Left ventricle myocardium inferior (tissue), 1 donor: ENCODE measurements at regions not wholly inside any gene's neighbourhood (a gene's known extent, or its start where the extent isn't known, plus 50 kb on each side); places are given as distances from the start of the nearest gene placed in this dataset.

Experiments
- DNase-seq: peaks from one replicate; pipeline ENCODE4 v3.0.0-alpha.2; 2020
- H3K27ac ChIP-seq: fragments of 200-600 bp; replicated peaks from 2 replicates; pipeline ENCODE4 v1.8.0; 2021
- H3K27me3 ChIP-seq: fragments of 200-600 bp; 2 replicates; pipeline ENCODE4 v1.8.0; 2021; ENCODE audit warnings: low read depth
- H3K36me3 ChIP-seq: fragments of 200-600 bp; 2 replicates; pipeline ENCODE4 v1.8.0; 2021
- H3K4me1 ChIP-seq: fragments of 200-600 bp; 2 replicates; pipeline ENCODE4 v1.8.0; 2021
- H3K4me3 ChIP-seq: fragments of 200-600 bp; 2 replicates; pipeline ENCODE4 v1.8.0; 2021; ENCODE audit warnings: mild to moderate bottlenecking, moderate library complexity
- H3K9me3 ChIP-seq: fragments of 200-600 bp; replicated peaks from 2 replicates; pipeline ENCODE4 v1.8.0; 2021
- intact Hi-C: fragments of 100-400 bp; cut with micrococcal nuclease; formaldehyde crosslinking; loops from one replicate; pipeline ENCODE4 v1.11.0; 2022
- TF ChIP-seq, protein P1 (sequence below): fragments of 200-600 bp; IDR thresholded peaks from 2 replicates; pipeline ENCODE4 v1.8.0; 2021; ENCODE audit warnings: antibody characterized with exemption, mild to moderate bottlenecking, borderline replicate concordance
- donor health status: DM: no; HTN: yes; CAD: no; lungs with severe emphysema.

- intact Hi-C loops, result no loop called here
- TF ChIP-seq, protein P1, sequence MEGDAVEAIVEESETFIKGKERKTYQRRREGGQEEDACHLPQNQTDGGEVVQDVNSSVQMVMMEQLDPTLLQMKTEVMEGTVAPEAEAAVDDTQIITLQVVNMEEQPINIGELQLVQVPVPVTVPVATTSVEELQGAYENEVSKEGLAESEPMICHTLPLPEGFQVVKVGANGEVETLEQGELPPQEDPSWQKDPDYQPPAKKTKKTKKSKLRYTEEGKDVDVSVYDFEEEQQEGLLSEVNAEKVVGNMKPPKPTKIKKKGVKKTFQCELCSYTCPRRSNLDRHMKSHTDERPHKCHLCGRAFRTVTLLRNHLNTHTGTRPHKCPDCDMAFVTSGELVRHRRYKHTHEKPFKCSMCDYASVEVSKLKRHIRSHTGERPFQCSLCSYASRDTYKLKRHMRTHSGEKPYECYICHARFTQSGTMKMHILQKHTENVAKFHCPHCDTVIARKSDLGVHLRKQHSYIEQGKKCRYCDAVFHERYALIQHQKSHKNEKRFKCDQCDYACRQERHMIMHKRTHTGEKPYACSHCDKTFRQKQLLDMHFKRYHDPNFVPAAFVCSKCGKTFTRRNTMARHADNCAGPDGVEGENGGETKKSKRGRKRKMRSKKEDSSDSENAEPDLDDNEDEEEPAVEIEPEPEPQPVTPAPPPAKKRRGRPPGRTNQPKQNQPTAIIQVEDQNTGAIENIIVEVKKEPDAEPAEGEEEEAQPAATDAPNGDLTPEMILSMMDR, result no peak
- DNase-seq, result no peak
- H3K27ac ChIP-seq, result no peak overlapping the region
- H3K4me1 ChIP-seq, result no peaks in the 10 kb centered on the region
- no peaks in the 10 kb centered on the region for H3K9me3 ChIP-seq
- H3K36me3 ChIP-seq, result peaks cover 56% of the 10 kb centered on the region
- H3K27me3 ChIP-seq, result no peaks in the 10 kb centered on the region
- no peak overlapping the region for H3K4me3 ChIP-seq
Measured at GRCh38 chr6:144534180-144534579, 249.0 kb downstream of the UTRN start.

GRCh38 chr6:144535630-144536029 lies 250.5 kb downstream of the UTRN start:
- no peak for DNase-seq
- peaks cover 60% of the 10 kb centered on the region for H3K36me3 ChIP-seq
- no peaks in the 10 kb centered on the region for H3K4me1 ChIP-seq
- no peak overlapping the region for H3K27ac ChIP-seq
- intact Hi-C loops, result no loop called here
- no peaks in the 10 kb centered on the region for H3K27me3 ChIP-seq
- H3K9me3 ChIP-seq, result no peaks in the 10 kb centered on the region
- H3K4me3 ChIP-seq, result no peak overlapping the region
- TF ChIP-seq, protein P1, result no peak

GRCh38 chr6:144536079-144536478 lies 250.9 kb downstream of the UTRN start:
- Histone ChIP-seq H3K27me3 (no peaks in the 10 kb centered on the region), H3K36me3 (peaks cover 60% of the 10 kb centered on the region), H3K4me3 (no peak overlapping the region), H3K27ac (no peak overlapping the region), H3K4me1 (no peaks in the 10 kb centered on the region), H3K9me3 (no peaks in the 10 kb centered on the region)
- no peak for DNase-seq
- intact Hi-C loops, result no loop called here
- TF ChIP-seq, protein P1, result no peak

DNA sequence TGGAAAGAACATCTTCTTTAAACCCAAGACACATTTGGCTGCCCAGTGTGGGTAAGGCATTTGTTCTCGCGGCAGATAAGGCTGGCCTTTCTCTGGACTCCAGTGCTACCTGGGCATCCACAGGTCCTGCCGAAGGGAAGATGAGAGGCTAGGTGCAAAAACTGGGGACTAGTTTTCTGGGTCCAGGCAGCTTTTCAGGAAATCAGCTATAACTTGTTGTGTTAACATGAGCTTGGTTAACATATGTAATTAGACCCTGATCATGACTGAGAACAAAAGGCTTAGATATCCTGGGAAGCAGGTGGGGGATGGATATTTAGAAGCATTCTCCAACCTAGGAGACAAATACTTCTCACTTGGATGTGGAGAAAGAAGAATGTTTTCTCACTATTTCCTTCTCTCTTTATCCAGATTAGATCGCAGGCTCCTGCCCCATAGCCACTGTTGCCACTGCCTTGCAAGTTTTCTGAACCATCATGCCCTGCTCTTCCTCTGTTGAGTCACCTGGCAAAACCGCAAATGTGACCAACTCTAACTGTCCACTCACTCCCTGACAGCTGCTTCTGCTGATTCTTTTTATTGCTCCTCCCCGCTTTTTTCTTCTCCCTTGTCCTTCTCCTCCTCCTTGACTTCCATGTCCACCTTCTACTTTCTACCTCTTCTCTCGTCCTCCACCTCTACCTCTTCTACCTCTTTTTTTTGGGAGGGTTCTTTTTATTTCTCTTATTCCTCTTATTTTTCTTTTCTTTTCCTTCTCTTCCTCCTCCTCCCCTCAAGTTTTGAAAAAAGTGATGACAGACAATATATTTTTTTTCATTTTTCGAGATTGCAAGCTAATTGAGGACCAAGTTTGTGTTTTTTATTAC lies 258.1 kb downstream of the UTRN start:
- Histone ChIP-seq H3K27ac (no peak overlapping the region), H3K36me3 (peaks cover 90% of the 10 kb centered on the region), H3K4me3 (no peak overlapping the region), H3K9me3 (no peaks in the 10 kb centered on the region), H3K27me3 (no peaks in the 10 kb centered on the region), H3K4me1 (no peaks in the 10 kb centered on the region)
- no peak for DNase-seq
- TF ChIP-seq, protein P1, result no peak
- intact Hi-C loops, result no loop called here

GRCh38 chr6:144544266-144544830 lies 259.2 kb downstream of the UTRN start:
- intact Hi-C loops, result no loop called here
- Histone ChIP-seq H3K9me3 (no peaks in the 10 kb centered on the region), H3K4me3 (no peak overlapping the region), H3K4me1 (no peaks in the 10 kb centered on the region), H3K27me3 (no peaks in the 10 kb centered on the region), H3K36me3 (peaks cover 91% of the 10 kb centered on the region), H3K27ac (no peak overlapping the region)
- DNase-seq, result no peak
- TF ChIP-seq, protein P1, result no peak
